GM21381 (cell line): ENCODE measurements at regions not wholly inside any gene's neighbourhood (a gene's known extent, or its start where the extent isn't known, plus 50 kb on each side); places are given as distances from the start of the nearest gene placed in this dataset.

Experiments used
- ATAC-seq: cut with Tn5 transposase; IDR thresholded peaks from one replicate; pipeline ENCODE4 v1.9.1; 2021; ENCODE audit warnings: mild to moderate bottlenecking, moderate library complexity; ENCODE audit not compliant: unreplicated experiment

DNA sequence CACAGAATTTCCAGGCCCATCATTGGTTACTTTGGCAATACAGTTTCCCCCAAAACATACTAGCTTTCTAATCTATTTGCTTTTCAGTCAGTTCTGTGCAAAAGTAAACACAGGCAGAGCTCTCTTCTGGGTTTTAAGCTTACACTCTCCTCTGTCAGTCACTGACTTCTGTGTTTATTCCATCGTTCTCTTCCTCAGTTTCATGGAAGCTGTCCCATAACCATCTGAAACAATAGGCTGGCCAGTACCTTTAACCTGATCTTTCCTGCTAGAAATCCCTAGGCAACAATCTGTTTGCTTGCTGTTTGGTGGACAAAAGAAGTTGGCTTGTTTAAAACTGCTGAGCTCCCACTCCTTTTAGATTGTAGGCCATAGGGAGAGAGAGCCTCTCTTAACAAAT, 431.5 kb downstream of the HACE1 start:
- ATAC-seq: no peak

DNA sequence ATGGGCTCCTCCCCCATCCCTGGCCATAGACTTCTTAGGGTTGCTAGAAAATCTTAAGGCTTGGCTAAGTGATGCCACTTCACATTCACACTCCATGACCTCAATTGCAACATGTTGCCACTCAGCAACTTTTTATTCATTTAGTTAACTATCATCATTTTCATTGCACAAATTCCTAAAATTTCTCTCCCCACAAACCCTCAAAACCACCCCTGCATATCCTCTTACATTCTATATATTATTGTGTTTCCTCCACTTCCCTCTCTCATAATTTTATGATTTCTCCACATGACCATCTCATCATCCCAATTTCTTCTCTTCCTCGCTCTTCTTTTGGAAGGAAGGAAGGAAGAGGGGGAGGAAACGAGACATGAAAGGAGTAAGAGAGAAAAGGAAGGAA, 436.0 kb downstream of the HACE1 start:
- no peak for ATAC-seq

DNA sequence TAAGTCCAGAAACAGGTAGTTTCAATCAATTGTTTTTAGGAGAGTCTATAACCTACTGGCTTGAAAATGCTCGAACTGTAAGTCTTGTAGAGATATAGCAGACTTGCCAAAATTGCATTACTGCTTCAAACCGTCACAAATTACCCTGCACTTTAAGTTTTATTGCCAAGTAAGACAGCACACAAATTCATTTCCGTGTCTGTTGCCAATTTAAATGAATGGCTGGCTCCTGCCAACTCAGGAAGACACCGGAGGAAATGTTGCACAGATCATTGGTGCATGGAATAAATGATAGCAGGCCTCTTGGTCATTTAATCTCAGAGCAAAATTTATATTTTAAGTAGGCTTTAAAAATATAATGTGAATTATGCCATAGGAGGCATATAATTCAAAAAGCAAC, 438.1 kb downstream of the HACE1 start:
- no peak for ATAC-seq

DNA sequence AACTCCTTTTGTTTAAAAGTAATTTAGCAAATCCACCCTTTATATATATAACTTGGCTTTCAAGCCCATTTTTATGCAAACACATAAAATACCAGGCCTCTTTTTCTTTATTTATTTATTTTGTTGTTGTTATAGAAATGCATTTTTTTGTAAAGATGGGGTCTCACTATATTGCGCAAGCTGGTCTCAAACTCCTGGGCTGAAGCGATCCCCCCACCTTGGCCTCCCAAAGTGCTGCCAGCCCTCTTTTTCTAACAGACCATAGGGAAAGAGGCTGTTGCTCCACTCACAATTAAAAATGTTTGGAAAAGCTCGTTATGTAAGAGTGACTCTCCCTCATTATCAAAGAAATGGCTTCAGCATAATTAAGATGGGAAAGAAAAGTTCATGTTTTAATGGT, 440.9 kb downstream of the HACE1 start:
- ATAC-seq: no peak

DNA sequence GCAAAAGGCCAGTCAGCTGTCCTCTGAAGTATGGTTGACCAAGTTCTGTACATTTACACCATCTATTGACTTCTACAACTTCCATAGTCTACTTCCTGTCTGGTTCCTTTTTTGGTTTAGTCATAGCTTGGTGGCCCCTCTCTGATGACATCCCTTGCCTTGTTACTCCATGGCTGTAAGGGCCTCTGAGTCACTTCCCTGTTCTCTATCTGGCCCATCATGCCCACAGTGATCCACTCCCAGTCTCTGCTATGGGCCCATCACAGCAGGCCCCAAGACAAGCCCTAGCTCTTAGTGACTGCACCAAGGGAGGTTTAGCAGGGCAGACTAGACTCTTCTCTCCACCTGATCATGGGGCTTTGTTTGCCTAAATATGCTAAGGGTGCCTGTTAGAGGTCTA, 441.6 kb downstream of the HACE1 start:
- no peak for ATAC-seq

DNA sequence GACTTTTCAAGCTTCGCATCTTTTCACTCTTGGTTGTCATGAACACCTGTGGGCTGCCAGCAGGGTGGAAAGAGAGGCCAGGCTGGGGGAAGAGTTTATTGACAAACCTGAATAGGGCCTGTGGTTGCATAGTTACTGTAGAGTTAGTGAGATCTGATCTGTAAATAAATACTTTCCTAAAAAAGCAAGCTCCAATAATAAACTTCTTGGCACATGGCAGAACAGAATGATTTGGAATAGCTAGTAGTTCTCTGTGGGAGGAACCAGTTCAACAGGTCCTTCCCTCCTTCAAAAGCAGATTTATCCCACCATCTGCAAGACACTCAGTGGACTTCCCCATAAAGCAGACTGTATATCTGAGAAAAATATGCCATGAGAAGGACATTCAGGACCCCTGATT, 445.0 kb downstream of the HACE1 start:
- ATAC-seq: no peak

DNA sequence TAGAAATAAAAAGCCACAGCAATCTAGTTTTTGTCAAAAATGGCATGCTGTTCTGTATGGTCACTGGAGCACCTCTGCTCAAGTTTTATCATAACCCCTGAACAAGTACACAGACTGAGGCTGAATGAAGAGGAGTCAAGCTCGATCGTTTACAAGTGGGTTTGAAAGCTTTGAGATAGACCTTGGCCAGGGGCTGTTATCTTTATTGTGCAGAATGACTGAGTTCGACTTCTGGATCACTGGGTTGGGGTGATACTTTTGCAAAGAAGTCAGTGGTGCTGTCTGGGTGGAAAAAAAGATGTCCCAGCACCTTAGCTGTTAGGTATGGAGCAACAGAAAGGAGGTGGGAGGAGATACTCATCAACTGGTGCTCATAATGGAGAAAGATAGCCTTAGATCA, 446.0 kb downstream of the HACE1 start:
- ATAC-seq: no peak

DNA sequence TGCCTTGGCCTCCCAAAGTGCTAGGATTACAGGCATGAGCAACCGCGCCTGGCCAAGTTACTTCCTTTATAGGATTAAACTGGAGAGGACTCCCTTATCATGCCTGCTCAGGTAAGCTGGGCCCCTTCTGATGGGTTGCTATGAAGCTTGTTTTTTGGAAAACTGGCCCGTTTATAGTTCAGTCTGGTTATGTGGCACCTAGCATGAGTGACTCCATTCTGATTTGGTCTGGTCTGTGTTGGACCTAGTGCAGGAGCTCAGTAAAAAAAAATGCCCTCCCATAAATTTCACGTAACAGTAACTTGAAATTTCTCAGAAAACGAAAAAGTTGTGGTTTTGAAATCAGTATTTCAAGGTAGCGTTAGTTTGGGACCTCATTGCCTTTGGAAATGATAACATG, 448.4 kb downstream of the HACE1 start:
- no peak for ATAC-seq

DNA sequence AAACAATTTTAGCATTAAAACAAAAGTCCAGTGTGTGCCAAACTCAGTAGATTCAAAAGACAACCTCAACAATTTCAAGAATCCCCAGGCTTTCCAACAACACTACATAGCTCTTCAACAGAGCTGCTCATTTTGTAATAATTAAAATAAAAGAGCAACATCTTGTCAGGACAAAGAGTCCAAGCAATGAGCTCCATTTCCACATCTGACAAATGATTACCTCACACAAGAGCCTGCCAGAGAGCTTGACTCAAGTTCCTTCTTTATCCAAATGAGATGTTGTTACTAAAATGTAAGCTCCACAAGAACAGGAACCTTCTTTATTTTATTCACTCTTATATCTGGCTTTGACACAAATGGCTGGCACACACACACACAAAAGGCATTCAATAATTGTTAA, 449.8 kb downstream of the HACE1 start:
- no peak for ATAC-seq

DNA sequence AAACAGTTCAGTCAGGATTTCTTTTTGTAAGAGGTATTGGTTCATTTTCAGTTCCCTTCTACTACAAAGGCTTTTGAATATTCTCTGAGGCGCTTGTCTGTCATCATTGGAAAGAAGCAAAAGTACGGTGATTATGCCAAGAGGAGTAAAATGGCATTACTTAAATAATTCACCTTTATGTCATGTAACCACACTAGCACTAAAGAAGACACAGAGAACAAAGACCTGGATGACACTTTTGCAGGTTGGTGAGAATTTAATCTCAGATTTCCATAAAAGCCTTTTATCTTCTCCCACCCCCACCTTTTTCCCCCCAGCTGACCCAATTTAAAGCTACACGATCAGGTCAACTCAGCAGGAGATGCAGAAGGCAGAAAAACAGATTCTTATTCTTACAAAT, 451.8 kb downstream of the HACE1 start:
- no peak for ATAC-seq

DNA sequence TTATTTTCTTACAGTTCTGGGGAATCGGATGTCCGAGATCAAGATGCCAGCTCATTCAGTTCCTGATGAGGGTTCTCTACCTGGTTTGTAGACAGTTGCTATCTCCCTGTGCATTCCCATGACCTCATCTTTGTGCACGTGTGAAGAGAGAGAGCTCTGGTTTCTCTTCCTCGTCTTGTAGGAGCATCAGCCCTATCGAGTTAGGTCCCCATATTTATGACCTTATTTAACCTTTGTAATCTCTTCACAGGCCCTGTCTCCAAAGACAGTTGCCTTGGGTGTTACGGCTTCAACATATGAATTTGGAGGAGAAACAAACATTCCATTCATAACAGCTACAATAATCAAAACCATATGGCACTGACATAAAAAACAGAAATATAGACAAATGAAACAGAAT, 455.3 kb downstream of the HACE1 start:
- ATAC-seq: no peak

DNA sequence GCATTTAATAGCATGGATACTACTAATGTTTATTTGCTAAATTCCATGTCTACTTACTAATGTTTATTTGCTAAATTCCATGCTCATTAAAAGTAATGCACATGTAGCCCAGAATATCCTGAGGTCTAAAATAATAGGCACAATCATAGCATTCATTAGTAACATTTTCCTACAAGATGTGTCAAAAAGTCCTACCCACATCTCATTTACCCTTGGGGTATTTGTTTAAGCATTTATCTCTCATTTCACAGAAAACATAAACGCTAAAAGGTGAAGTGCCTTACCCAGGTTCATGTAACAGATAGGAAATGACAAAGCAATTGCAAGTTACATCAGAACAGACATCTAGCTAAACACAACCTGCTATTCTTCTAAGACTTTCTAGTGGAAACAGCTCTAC, 457.1 kb downstream of the HACE1 start:
- no peak for ATAC-seq

DNA sequence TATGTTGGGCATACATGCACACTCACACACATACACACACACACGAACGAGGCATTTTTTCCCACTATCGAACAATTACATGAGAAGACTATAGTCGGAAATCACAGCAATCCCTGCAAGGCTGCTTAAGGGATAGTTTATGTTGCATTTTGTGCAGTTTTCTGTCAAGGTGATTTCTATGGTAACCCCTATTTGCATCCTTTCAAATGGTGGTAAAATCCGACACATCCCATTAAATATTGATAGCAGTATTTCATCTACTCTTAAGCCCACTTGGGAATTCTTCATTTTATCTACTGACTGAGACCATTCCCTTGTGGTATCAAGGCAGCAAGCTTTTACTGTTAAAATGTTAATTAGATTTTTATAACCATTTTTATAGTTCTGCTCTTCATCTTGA, 457.8 kb downstream of the HACE1 start:
- ATAC-seq: no peak

DNA sequence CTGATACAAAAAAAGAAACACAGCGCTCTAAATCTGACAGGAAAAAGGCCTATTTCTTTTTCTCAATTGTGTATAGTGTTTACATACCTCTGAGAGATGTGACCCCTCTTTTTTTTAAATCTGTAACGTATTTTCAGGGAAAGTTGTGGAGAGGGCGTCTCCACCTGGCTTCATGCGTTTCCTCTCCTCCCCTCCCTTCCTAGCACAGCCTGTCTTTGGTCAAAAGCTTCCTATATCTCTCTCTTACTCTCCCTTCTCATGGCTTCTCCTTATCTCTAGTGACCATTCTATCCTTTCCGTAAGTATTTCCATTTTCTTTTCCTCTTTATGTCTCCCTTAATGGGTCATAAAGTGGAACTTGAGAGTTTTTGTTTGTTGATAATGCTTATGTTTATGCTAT, 458.9 kb downstream of the HACE1 start:
- ATAC-seq: no peak

DNA sequence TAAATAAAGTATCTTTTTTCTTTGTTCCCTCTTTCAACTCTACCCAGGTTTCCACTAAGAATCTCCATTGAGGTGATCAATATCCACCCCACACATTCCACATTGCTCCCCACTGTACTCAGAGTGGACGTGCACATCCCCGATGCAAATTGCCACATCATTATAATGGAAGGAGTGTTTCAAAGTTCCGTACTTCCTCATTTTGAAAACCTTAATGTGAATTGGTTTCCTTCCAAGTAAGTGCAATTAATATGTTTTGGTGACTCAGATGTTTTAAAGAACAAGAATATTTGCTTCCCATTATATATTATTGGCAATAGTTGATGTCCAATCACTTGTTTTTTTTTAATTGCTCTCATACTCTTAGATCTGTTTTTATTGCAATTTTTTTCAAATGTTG, 463.6 kb downstream of the HACE1 start:
- no peak for ATAC-seq

DNA sequence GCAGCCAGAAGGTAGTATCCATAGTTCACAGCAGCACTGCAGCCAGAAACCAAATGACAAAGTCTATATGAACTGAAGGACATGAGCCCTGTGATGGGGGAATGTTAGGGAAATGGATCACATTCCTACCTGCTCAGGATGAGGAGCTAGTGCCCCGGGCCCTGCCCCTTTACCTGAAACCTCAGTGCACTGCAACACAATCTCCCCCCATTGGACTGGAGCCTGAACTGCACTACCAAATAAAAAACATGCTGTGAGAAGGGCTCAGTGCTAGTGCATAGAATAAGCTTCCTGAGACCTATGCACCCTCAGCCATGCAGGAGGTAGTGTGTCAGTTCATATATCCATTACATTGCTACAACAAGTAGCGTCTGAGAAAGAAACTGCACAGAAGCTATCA, 477.8 kb downstream of the HACE1 start:
- ATAC-seq: no peak

DNA sequence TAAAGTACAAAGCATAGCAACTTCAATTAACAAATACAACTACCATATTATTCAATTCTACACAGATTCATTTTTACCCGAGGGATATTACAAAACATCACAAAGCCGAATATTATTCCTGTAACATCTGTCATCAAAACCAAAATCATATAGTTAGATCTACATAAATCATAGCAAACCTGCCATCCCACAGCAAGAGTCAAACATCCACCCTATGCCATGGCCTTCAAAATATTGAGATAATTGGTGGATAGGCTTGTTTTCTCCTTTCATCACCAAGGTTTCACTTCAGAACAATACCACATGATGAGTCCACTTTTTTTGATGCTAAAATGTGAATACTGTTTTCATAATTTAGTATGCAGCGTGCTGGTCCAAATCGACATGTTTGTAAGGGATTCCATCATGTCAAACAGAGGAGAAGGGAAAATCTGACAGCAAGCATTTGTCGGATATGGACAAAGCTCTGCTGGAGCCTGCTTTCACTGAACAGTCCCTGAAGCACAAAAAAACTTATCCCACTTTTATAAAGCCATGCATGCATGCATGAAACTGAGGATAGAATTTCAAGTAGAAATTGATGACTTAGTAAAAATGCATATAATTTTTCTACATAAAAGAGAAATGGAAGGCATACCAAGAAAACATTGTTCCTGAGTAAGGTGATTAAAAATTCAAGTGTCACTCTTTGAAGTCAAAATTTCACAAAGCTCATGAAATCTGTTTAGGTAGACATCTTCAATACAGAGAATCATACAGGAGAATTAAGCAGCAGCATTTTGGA, 494.1 kb downstream of the HACE1 start:
- no peak for ATAC-seq

DNA sequence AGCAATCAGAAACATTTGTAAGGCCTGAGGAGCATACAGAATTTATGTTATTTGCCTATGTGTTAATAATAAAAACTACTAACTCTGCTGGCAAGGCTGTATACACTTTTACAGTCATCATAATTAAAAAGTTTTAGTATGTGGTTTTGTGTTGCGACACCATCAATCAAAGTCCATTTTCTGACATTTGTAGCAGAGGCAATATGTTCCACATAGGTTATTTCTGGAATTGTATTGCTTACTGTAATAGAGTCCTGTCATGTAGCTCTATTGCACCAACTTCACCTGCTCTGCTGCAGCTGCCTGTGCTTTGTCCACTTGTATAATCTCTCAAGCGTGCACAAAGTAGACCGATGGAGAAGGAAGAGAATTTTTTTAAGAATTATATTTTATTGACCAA, 501.8 kb downstream of the HACE1 start:
- no peak for ATAC-seq

DNA sequence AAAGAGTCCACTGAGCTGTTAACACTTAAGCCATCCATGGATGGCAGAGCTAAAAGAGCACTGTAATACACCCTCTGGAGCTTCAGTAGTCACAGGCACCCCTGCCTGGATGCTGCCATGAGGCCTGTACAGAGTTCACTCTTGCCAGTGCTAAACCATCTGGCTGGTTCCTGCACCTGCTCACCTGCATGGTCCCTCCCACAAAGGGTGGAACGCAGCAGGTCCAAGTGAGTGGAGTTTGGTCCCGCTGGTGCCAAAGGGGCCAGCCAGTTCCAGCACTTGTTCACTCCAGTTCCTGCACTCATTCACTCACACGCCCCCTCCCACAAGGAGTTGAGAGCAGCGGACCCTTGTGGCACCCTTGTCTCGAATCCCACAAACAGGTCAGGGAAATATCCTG, 503.5 kb downstream of the HACE1 start:
- ATAC-seq: no peak

DNA sequence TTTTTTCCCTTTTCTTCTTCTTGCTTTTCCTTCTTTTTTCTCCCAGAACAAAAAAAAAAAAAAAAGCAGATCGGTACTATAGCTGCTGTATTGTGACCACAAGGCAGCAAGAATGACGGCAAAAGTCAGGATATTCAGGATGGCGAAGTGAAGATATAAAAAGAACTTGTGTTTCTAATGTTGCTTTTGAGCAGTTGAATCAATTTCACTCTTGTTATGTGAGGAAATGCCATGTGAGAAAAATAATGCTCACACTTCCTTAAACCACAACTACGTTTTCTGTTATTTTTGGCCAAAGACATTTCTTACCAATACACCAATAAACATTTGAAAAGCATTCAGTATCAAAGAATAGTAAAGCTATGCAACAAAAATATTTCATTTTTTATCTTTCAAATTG, 510.5 kb downstream of the HACE1 start:
- ATAC-seq: no peak

DNA sequence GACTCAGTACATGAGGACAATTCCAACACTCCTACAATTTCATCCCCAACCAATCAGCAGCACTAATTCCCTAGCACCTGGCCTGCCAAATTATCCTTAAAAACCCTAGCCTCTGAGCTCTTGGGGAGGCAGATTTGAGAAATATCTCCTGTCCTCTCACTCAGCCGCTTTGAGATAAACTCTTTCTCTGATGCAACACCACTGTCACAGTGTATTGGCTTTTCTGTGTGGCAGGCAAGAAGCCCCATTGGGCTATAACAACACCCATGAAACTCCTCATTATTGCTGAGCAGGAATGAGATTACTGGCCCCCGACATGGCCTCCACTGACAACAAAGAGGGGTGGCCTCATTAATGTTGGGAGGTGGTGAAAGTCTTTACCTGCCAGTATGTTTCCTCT, 515.5 kb downstream of the HACE1 start:
- no peak for ATAC-seq

DNA sequence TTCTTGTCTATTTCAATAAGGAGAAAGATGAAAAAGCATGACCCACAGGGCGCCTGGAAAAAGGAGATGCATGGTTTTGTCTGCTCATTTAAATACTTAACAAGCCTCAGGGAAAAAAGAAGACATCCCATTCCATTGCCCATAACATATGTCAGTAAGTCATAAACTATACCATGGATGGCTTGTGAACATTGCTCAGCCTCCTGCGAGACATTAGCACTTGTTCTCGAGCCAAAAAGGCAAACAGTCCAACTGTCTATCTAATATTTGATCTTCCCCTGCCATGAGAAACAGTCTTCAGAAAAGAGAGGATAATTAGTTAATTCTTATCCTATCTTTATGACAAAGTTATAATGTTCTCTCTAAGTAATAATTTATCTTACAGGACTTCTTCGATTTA, 527.4 kb downstream of the HACE1 start:
- ATAC-seq: no peak
